Hepatocyte (in vitro differentiated cells): ENCODE measurements at regions not wholly inside any gene's neighbourhood (a gene's known extent, or its start where the extent isn't known, plus 50 kb on each side); places are given as distances from the start of the nearest gene placed in this dataset.

Experiments
- EZH2 ChIP-seq: fragments of 200-600 bp; sonication (generic); IDR thresholded peaks from 2 replicates; pipeline ENCODE4 v1.6.1; 2016; ENCODE audit warnings: antibody characterized with exemption, mild to moderate bottlenecking, borderline replicate concordance
- EZH2phosphoT487 ChIP-seq: fragments of 200-600 bp; sonication (generic); IDR thresholded peaks from one replicate; pipeline ENCODE4 v1.6.1; 2018; ENCODE audit warnings: antibody characterized with exemption, mild to moderate bottlenecking, low read depth, moderate library complexity; ENCODE audit not compliant: unreplicated experiment, severe bottlenecking
- TF ChIP-seq, protein P1 (sequence below): fragments of 200-600 bp; sonication (generic); IDR thresholded peaks from 2 replicates; pipeline ENCODE4 v1.5.1; 2016; ENCODE audit warnings: antibody characterized with exemption, mild to moderate bottlenecking; ENCODE audit not compliant: poor library complexity

DNA sequence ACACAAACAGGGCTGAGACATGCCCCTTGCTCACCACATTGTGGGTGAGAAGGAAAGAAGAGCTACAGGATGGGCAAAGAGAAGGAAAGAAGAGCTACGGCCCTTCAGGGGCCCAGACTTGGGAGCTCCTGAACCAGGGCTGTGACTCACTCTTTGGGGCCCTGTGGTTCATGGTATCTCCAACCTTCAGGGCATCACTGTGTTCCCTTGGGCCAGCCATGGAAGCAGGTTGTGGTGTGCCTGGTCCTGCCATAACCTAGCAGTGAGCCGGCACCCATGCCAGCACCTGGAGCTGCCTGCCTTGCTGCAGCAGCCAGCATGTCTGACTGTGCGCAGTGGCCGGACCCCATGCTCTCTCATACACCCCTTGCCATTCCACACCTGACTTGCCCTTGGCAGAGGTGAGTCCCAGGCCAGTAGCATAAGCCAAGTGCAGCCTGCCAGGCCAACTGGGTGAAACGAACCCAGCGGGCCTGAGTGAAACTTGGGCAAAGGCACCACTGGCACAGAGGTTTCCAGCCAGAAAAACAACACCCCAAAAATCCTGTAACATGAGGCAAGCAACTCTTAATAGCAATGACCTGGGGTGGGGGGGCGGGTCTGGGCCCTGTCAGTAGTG, 89.0 kb upstream of the CACUL1 start:
- TF ChIP-seq, protein P1, sequence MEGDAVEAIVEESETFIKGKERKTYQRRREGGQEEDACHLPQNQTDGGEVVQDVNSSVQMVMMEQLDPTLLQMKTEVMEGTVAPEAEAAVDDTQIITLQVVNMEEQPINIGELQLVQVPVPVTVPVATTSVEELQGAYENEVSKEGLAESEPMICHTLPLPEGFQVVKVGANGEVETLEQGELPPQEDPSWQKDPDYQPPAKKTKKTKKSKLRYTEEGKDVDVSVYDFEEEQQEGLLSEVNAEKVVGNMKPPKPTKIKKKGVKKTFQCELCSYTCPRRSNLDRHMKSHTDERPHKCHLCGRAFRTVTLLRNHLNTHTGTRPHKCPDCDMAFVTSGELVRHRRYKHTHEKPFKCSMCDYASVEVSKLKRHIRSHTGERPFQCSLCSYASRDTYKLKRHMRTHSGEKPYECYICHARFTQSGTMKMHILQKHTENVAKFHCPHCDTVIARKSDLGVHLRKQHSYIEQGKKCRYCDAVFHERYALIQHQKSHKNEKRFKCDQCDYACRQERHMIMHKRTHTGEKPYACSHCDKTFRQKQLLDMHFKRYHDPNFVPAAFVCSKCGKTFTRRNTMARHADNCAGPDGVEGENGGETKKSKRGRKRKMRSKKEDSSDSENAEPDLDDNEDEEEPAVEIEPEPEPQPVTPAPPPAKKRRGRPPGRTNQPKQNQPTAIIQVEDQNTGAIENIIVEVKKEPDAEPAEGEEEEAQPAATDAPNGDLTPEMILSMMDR = no peak
- TF ChIP-seq EZH2 = no peak
- TF ChIP-seq EZH2phosphoT487 = no peak
